ENCODE measurements at regions not wholly inside any gene's neighbourhood (a gene's known extent, or its start where the extent isn't known, plus 50 kb on each side); places are given as distances from the start of the nearest gene placed in this dataset.

DNA sequence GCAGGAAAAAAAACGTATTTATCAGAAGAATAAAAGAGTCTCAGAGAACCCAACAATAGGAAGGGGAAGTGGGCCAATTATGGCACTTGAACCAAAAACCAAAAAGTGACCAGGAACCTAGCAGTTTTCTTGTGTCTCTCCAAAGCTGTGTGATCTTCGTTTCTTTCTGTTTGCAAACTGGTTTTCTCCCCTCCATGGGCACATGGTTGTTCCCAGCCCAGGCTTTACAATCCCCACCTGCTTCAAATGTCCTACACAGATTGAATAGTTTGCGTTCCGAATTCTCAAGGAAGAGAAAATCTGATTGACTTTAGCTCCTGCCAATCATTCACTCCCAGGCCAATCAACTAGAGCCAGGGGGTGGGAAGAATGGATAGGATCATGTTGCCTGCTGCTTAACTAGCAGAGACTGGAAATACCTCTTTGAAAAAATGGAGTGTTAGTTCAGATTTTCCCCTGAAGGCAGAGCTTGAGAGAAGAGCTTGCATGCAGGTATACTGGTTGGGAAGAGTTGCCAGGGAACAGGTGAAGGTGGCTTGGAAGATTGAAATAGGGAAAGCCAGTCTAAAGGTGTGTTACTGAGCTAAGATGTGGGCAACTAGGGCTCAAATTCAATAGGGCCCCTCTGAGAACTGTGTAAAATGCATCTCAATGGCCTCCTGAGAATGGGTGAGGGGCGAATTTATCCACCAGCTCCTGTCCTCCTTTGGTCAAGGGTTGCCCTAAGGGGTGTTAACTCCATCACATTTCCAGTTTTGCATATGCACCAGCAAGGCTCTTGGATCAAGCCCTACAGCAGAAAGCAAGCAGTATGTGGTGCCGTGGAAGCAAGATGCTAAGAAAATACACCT, 106.4 kb upstream of the SRRM4 start:
- Histone ChIP-seq H3K56ac (replicated peaks; ENCODE audit: insufficient read length, low read depth, low read length) (no peak overlapping the region), H3K9me3 (ENCODE audit: insufficient read depth in 2 of 2, low read depth in 1 of 2, low read length in 1 of 2) (no peaks in the 10 kb centered on the region), H4K5ac (ENCODE audit: insufficient read length, low read depth, low read length) (peak overlapping the region; percentile 64), H3K79me2 (ENCODE audit: control insufficient read depth in 1 of 2, insufficient read depth in 2 of 2, low read length in 2 of 2) (no peaks in the 10 kb centered on the region), H3K4ac (replicated peaks; ENCODE audit: insufficient read length, low read depth, low read length) (no peak overlapping the region), H4K8ac (ENCODE audit: extremely low read depth, insufficient read depth, low read length) (no peak overlapping the region), H3K79me1 (ENCODE audit: low read depth, low read length) (no peaks in the 10 kb centered on the region), H3K4me2 (ENCODE audit: insufficient read depth in 1 of 2, low read depth in 2 of 2, low read length in 2 of 2) (peak overlapping the region; percentile 73 to 90), H2AK5ac (ENCODE audit: low read depth, low read length) (no peak overlapping the region), H2AFZ (ENCODE audit: low read length) (peak overlapping the region; percentile 93), H3K23ac (ENCODE audit: insufficient read length) (no peak overlapping the region), H3K14ac (ENCODE audit: insufficient read length) (no peak overlapping the region), H3K27ac (ENCODE audit: low read depth, low read length) (peak overlapping the region; percentile 77; the same call in 1 of the 2 replicates), H4K91ac (replicated peaks; ENCODE audit: insufficient read length, low read length) (peak overlapping the region; percentile 69), H3K18ac (ENCODE audit: extremely low read depth, low read length) (peak overlapping the region; percentile 96; the same call in 1 of the 2 replicates), H2BK120ac (replicated peaks; ENCODE audit: low read depth, low read length) (no peak overlapping the region), H2BK15ac (ENCODE audit: low read length) (no peak overlapping the region), H3K4me3 (ENCODE audit: extremely low read depth in 1 of 4, insufficient read depth in 2 of 4, low read depth in 3 of 4, low read length in 4 of 4) (peak overlapping the region in 3 of 4 experiments; percentile 5 to 46 (median 25); a peak in 3 of 8 replicates), H3K4me1 (replicated peaks in 1 of 4; ENCODE audit: control insufficient read depth in 3 of 4, insufficient read depth in 4 of 4, low read length in 3 of 4) (peaks cover 6 to 16% (median 13%) of the 10 kb centered on the region in 4 experiments), H3K27me3 (replicated peaks in 1 of 4; ENCODE audit: control insufficient read depth in 3 of 4, extremely low read depth in 1 of 4, insufficient read depth in 3 of 4, low read length in 3 of 4) (no peaks in the 10 kb centered on the region; a peak in 1 of 7 replicates), H2BK20ac (ENCODE audit: low read length) (no peak overlapping the region), H4K20me1 (replicated peaks in 1 of 2; ENCODE audit: control insufficient read depth in 1 of 2, insufficient read depth in 2 of 2, low read length in 2 of 2) (no peaks in the 10 kb centered on the region), H2BK5ac (ENCODE audit: low read depth, low read length) (peak overlapping the region; percentile 60), H3K36me3 (ENCODE audit: control insufficient read depth in 2 of 4, insufficient read depth in 4 of 4, low read length in 3 of 4) (no peaks in the 10 kb centered on the region), H3K23me2 (ENCODE audit: low read depth, low read length) (no peaks in the 10 kb centered on the region; the same call in 1 of the 2 replicates), H2BK12ac (ENCODE audit: low read depth, low read length) (0 out of 2 replicates have a peak overlapping the region, but pooled peaks have one; percentile 53), H3K9ac (replicated peaks in 1 of 4; ENCODE audit: extremely low read depth in 1 of 4, low read depth in 3 of 4, low read length in 3 of 4) (peak overlapping the region in 2 of 4 experiments; percentile 46 to 79; a peak in 3 of 7 replicates)
- ChIA-PET CTCF (ENCODE audit: partially characterized antibody) (interaction anchor here (0.7 to 1.9 kb wide), 5 partner anchors 8 to 660 kb away, joined by 3 to 5 read pairs (median 3); no protein-coding TSS in a partner anchor), POLR2A (ENCODE audit: partially characterized antibody) (interaction anchor here (1.0 to 1.4 kb wide), 3 partner anchors 12 to 40 kb away, joined by 3 read pairs; no protein-coding TSS in a partner anchor)
- DNase-seq (ENCODE audit: low read depth in 1 of 2, low spot score in 2 of 2) (peak; percentile 57 to 65), FAIRE-seq (peak; percentile 99)
- WGBS, 2 experiments (ENCODE audit: extremely low coverage in 1 of 2, insufficient coverage in 1 of 2, insufficient read length in 1 of 2, insufficient replicate concordance in 2 of 2, low coverage in 1 of 2, low lambda C conversion rate in 2 of 2, missing lambda C conversion rate in 1 of 2) = 31% methylated on average over 6 of the region's 6 CpGs; no CpG with 5 or more reads in 1 of the 2 experiments
- TF ChIP-seq CBX8 (IDR thresholded peaks at IDR 0.05; ENCODE audit: borderline replicate concordance, low read depth, low read length) (no peak), RAD21 (IDR thresholded peaks at IDR 0.05 in 1 of 2, conservative IDR thresholded peaks at IDR 0.05 in 1 of 2; ENCODE audit: low read depth in 2 of 2, low read length in 2 of 2) (no peak), KDM1A (IDR thresholded peaks at IDR 0.05; ENCODE audit: borderline replicate concordance, low read length) (no peak), SIX5 (IDR thresholded peaks at IDR 0.05; ENCODE audit: low read depth, low read length) (no peak), E2F6 (IDR thresholded peaks at IDR 0.05) (peak; percentile 95), CHD2 (IDR thresholded peaks at IDR 0.05; ENCODE audit: low read length) (peak; percentile 88), SP1 (IDR thresholded peaks at IDR 0.05; ENCODE audit: low read depth, low read length) (peak; percentile 93), ZNF274 (IDR thresholded peaks at IDR 0.05; ENCODE audit: borderline replicate concordance, extremely low read depth, low read length) (no peak), SAP30 (IDR thresholded peaks at IDR 0.05; ENCODE audit: insufficient read depth, insufficient replicate concordance, low read length) (no peak), RBBP5 (IDR thresholded peaks at IDR 0.05; ENCODE audit: borderline replicate concordance, low read depth, low read length) (peak; percentile 92; the same call in 1 of the 2 replicates)
